Activated B cell treated with CpG ODN at 0.5 μM for 24 hours (primary cell): ENCODE measurements at regions not wholly inside any gene's neighbourhood (a gene's known extent, or its start where the extent isn't known, plus 50 kb on each side); places are given as distances from the start of the nearest gene placed in this dataset.

Experiments used
- ATAC-seq: fragments of 200-7000 bp; cut with Tn5 transposase; one replicate; pipeline ENCODE4 v1.10.0; 2021; ENCODE audit warnings: low read depth, mild to moderate bottlenecking, moderate library complexity
- CTCF ChIA-PET: fragments of 350-600 bp; sonication (Branson Sonifier 250); formaldehyde crosslinking; loops from one replicate; lab custom pipeline; 2021; ENCODE audit warnings: antibody characterized with exemption; lab: Charles Lee
- POLR2A ChIA-PET: fragments of 350-600 bp; sonication (Branson Sonifier 250); formaldehyde crosslinking; loops from one replicate; lab custom pipeline; 2021; ENCODE audit warnings: antibody characterized with exemption; lab: Charles Lee
- DNase-seq: peaks from one replicate; pipeline ENCODE4 v3.0.0; 2022
- H3K27ac Mint-ChIP-seq: one replicate; pipeline ENCODE4 v1.8.0; 2020; ENCODE audit warnings: mixed read lengths
- H3K27me3 Mint-ChIP-seq: one replicate; pipeline ENCODE4 v1.8.0; 2021; ENCODE audit warnings: mixed read lengths
- H3K36me3 Mint-ChIP-seq: one replicate; pipeline ENCODE4 v1.8.0; 2021; ENCODE audit warnings: low read depth, mixed read lengths
- H3K4me1 Mint-ChIP-seq: one replicate; pipeline ENCODE4 v1.8.0; 2021; ENCODE audit warnings: mixed read lengths
- H3K4me3 Mint-ChIP-seq: one replicate; pipeline ENCODE4 v1.8.0; 2020; ENCODE audit warnings: mild to moderate bottlenecking, mixed read lengths
- H3K9me3 Mint-ChIP-seq: one replicate; pipeline ENCODE4 v1.8.0; 2020; ENCODE audit warnings: mixed read lengths
- CTCF ChIP-seq: fragments of 200-600 bp; IDR thresholded peaks from one replicate; pipeline ENCODE4 v1.8.0; 2022; ENCODE audit warnings: antibody characterized with exemption, mild to moderate bottlenecking
- intact Hi-C: fragments of 100-400 bp; cut with micrococcal nuclease; formaldehyde crosslinking; loops from one replicate; pipeline ENCODE4 v1.15.1; 2024

GRCh38 chr10:131747791-131748190 lies 153.0 kb upstream of the PPP2R2D start:
- ATAC-seq (no peak), DNase-seq (no peak)
- intact Hi-C loops, result no loop called here
- CTCF ChIA-PET, result no interaction called here
- no peak overlapping the region for H3K4me3 Mint-ChIP-seq
- peaks cover 15% of the 10 kb centered on the region for H3K4me1 Mint-ChIP-seq
- no peaks in the 10 kb centered on the region for H3K9me3 Mint-ChIP-seq
- POLR2A ChIA-PET, result no interaction called here
- TF ChIP-seq CTCF, result no peak
- H3K27me3 Mint-ChIP-seq, result peaks cover 11% of the 10 kb centered on the region
- no peaks in the 10 kb centered on the region for H3K36me3 Mint-ChIP-seq
- H3K27ac Mint-ChIP-seq, result no peak overlapping the region

GRCh38 chr10:131748191-131748590 lies 152.6 kb upstream of the PPP2R2D start:
- H3K4me3 Mint-ChIP-seq, result no peak overlapping the region
- no peak for ATAC-seq
- H3K27me3 Mint-ChIP-seq, result peaks cover 11% of the 10 kb centered on the region
- no peak for DNase-seq
- POLR2A ChIA-PET, result no interaction called here
- no peak for TF ChIP-seq CTCF
- intact Hi-C loops, result no loop called here
- CTCF ChIA-PET, result no interaction called here
- H3K27ac Mint-ChIP-seq, result no peak overlapping the region
- H3K9me3 Mint-ChIP-seq, result no peaks in the 10 kb centered on the region
- peaks cover 12% of the 10 kb centered on the region for H3K4me1 Mint-ChIP-seq
- H3K36me3 Mint-ChIP-seq, result no peaks in the 10 kb centered on the region

- Mint-ChIP-seq H3K9me3 (no peaks in the 10 kb centered on the region), H3K27ac (no peak overlapping the region), H3K4me3 (no peak overlapping the region), H3K27me3 (peaks cover 8% of the 10 kb centered on the region), H3K4me1 (peaks cover 3% of the 10 kb centered on the region), H3K36me3 (no peaks in the 10 kb centered on the region)
- DNase-seq (no peak), ATAC-seq (no peak)
- CTCF ChIA-PET, result no interaction called here
- intact Hi-C loops, result no loop called here
- POLR2A ChIA-PET, result no interaction called here
- TF ChIP-seq CTCF, result no peak
These were observed 151.7 kb upstream of the PPP2R2D start for GRCh38 chr10:131748831-131749766.

GRCh38 chr10:131749767-131750142 lies 151.1 kb upstream of the PPP2R2D start:
- no peaks in the 10 kb centered on the region for H3K9me3 Mint-ChIP-seq
- no peak overlapping the region for H3K27ac Mint-ChIP-seq
- ChIA-PET CTCF (no interaction called here), POLR2A (no interaction called here)
- H3K4me3 Mint-ChIP-seq, result no peak overlapping the region
- no peak for TF ChIP-seq CTCF
- ATAC-seq, result no peak
- no peak for DNase-seq
- peaks cover 5% of the 10 kb centered on the region for H3K27me3 Mint-ChIP-seq
- intact Hi-C loops, result no loop called here
- no peaks in the 10 kb centered on the region for H3K4me1 Mint-ChIP-seq
- no peaks in the 10 kb centered on the region for H3K36me3 Mint-ChIP-seq

GRCh38 chr10:131750171-131750895 lies 150.5 kb upstream of the PPP2R2D start:
- CTCF ChIA-PET, result no interaction called here
- no peak for DNase-seq

More at GRCh38 chr10:131750171-131750895, 150.5 kb upstream of the PPP2R2D start:
- intact Hi-C loops, result no loop called here
- Mint-ChIP-seq H3K4me1 (no peaks in the 10 kb centered on the region), H3K4me3 (no peak overlapping the region), H3K36me3 (no peaks in the 10 kb centered on the region), H3K27ac (no peak overlapping the region), H3K27me3 (peaks cover 1% of the 10 kb centered on the region), H3K9me3 (no peaks in the 10 kb centered on the region)
- POLR2A ChIA-PET, result no interaction called here
- no peak for TF ChIP-seq CTCF
- no peak for ATAC-seq
